IMR-90 (cell line): ENCODE measurements at regions not wholly inside any gene's neighbourhood (a gene's known extent, or its start where the extent isn't known, plus 50 kb on each side); places are given as distances from the start of the nearest gene placed in this dataset.

ENCODE experiments used
- ATAC-seq: fragments of 200-7000 bp; cut with Tn5 transposase; 2 replicates; pipeline ENCODE4 v1.9.1; 2020; ENCODE audit warnings: low read depth, mild to moderate bottlenecking, moderate library complexity
- BruUV-seq: library from RNA; stranded (reverse); fragments of 400-500 nt; replicated peaks from 2 replicates; lab custom pipeline; 2021; lab: Mats Ljungman, UMichigan
- CTCF ChIA-PET: fragments of 300-600 bp; formaldehyde crosslinking; extraction: SDS; loops from one replicate; lab custom pipeline; 2021; ENCODE audit warnings: antibody characterized with exemption; lab: Yijun Ruan, JAX
- POLR2A ChIA-PET: fragments of 300-600 bp; sonication (Branson Sonifier 250); formaldehyde crosslinking; loops from one replicate; lab custom pipeline; 2022; ENCODE audit warnings: antibody characterized with exemption; ENCODE audit not compliant: unreplicated experiment; lab: Charles Lee
- DNase-seq: peaks from one replicate; pipeline ENCODE4 v3.0.0; 2013
- H2AFZ ChIP-seq: replicated peaks from 2 replicates; pipeline ENCODE3; 2013; ENCODE audit warnings: low read length, mild to moderate bottlenecking; ENCODE audit not compliant: poor library complexity
- H2AK5ac ChIP-seq: 2 replicates; pipeline ENCODE4 v1.6.1; 2013; ENCODE audit warnings: low read depth, low read length, inconsistent platforms
- H2AK9ac ChIP-seq: replicated peaks from 2 replicates; pipeline ENCODE3; 2013; ENCODE audit warnings: mild to moderate bottlenecking, low read depth, low read length, moderate library complexity; ENCODE audit not compliant: poor library complexity
- H2BK120ac ChIP-seq: 2 replicates; pipeline ENCODE4 v1.6.1; 2013; ENCODE audit warnings: low read depth, low read length, inconsistent platforms
- H2BK15ac ChIP-seq: 3 replicates; pipeline ENCODE4 v1.6.1; 2013; ENCODE audit warnings: low read depth, low read length, inconsistent platforms
- H2BK20ac ChIP-seq: 2 replicates; pipeline ENCODE4 v1.6.1; 2013; ENCODE audit warnings: low read depth, mild to moderate bottlenecking, inconsistent platforms, low read length, moderate library complexity
- H2BK5ac ChIP-seq: 2 replicates; pipeline ENCODE4 v1.6.1; 2013; ENCODE audit warnings: mild to moderate bottlenecking, low read depth, low read length, inconsistent platforms; ENCODE audit not compliant: poor library complexity, severe bottlenecking
- H3K14ac ChIP-seq: replicated peaks from 2 replicates; pipeline ENCODE4 v1.6.1; 2013; ENCODE audit warnings: low read depth, low read length, inconsistent platforms
- H3K18ac ChIP-seq: 2 replicates; pipeline ENCODE4 v1.6.1; 2013; ENCODE audit warnings: low read depth, low read length, control low read depth
- H3K23ac ChIP-seq: 2 replicates; pipeline ENCODE4 v1.6.1; 2013; ENCODE audit warnings: low read depth, low read length, inconsistent platforms
- H3K27ac ChIP-seq: 2 replicates; pipeline ENCODE4 v1.5.1; 2013; ENCODE audit warnings: mild to moderate bottlenecking, control low read depth, low read length; ENCODE audit not compliant: insufficient read depth
- H3K27me3 ChIP-seq: 2 replicates; pipeline ENCODE4 v1.6.1; 2013; ENCODE audit warnings: low read length; ENCODE audit not compliant: control insufficient read depth, insufficient read depth
- H3K36me3 ChIP-seq: 2 replicates; pipeline ENCODE4 v1.6.1; 2013; ENCODE audit warnings: low read length, mixed read lengths; ENCODE audit not compliant: control insufficient read depth, insufficient read depth
- H3K4ac ChIP-seq: 2 replicates; pipeline ENCODE4 v1.6.1; 2013; ENCODE audit warnings: low read depth, low read length, inconsistent platforms
- H3K4me1 ChIP-seq: 2 replicates; pipeline ENCODE4 v1.6.1; 2013; ENCODE audit warnings: low read length, mixed read lengths; ENCODE audit not compliant: control insufficient read depth, insufficient read depth
- H3K4me2 ChIP-seq: 2 replicates; pipeline ENCODE4 v1.6.1; 2013; ENCODE audit warnings: low read depth, mild to moderate bottlenecking, control low read depth, low read length, moderate library complexity
- H3K4me3 ChIP-seq: 2 replicates; pipeline ENCODE4 v1.5.1; 2013; ENCODE audit warnings: low read depth, mild to moderate bottlenecking, control low read depth, low read length, moderate library complexity; ENCODE audit not compliant: insufficient read depth
- H3K56ac ChIP-seq: 2 replicates; pipeline ENCODE4 v1.6.1; 2013; ENCODE audit warnings: low read length, inconsistent platforms; ENCODE audit not compliant: insufficient read depth; ENCODE audit errors: extremely low read depth
- H3K79me1 ChIP-seq, 2 experiments: 2 replicates each; pipeline ENCODE4 v1.6.1; 2013; ENCODE audit warnings: low read length in 2 of 2, inconsistent platforms in 1 of 2, low read depth in 1 of 2
- H3K9ac ChIP-seq: 2 replicates; pipeline ENCODE4 v1.6.1; 2013; ENCODE audit warnings: low read depth, low read length, control low read depth
- H3K9me1 ChIP-seq: 2 replicates; pipeline ENCODE4 v1.6.1; 2013; ENCODE audit warnings: low read length, inconsistent platforms; ENCODE audit not compliant: insufficient read depth
- H3K9me3 ChIP-seq: 2 replicates; pipeline ENCODE4 v1.6.1; 2013; ENCODE audit warnings: low read length; ENCODE audit not compliant: control insufficient read depth, insufficient read depth
- H4K20me1 ChIP-seq: 2 replicates; pipeline ENCODE4 v1.6.1; 2013; ENCODE audit warnings: low read length, inconsistent platforms; ENCODE audit not compliant: insufficient read depth
- H4K5ac ChIP-seq: 2 replicates; pipeline ENCODE4 v1.6.1; 2013; ENCODE audit warnings: mild to moderate bottlenecking, low read depth, low read length, control low read depth
- H4K8ac ChIP-seq, 2 experiments: 2 replicates each; pipeline ENCODE4 v1.6.1; 2013; ENCODE audit warnings: low read depth in 2 of 2, low read length in 2 of 2, control low read depth in 1 of 2, inconsistent platforms in 1 of 2
- H4K91ac ChIP-seq: 2 replicates; pipeline ENCODE4 v1.6.1; 2013; ENCODE audit warnings: low read depth, low read length, inconsistent platforms; ENCODE audit not compliant: insufficient read depth
- BHLHE40 ChIP-seq: fragments of 150-350 bp; IDR thresholded peaks from 2 replicates; pipeline ENCODE4 v1.6.1; 2016; ENCODE audit warnings: mild to moderate bottlenecking, low read depth, low read length
- CEBPB ChIP-seq: IDR thresholded peaks from 2 replicates; pipeline ENCODE4 v1.6.1; 2012; ENCODE audit warnings: low read depth, low read length, improper control_type of control experiment
- CHD1 ChIP-seq: IDR thresholded peaks from 2 replicates; pipeline ENCODE4 v1.6.1; 2012; ENCODE audit warnings: low read depth, low read length, improper control_type of control experiment
- FOS ChIP-seq: fragments of 150-350 bp; IDR thresholded peaks from 2 replicates; pipeline ENCODE4 v1.6.1; 2016; ENCODE audit warnings: low read depth, low read length
- MAFK ChIP-seq: IDR thresholded peaks from 2 replicates; pipeline ENCODE4 v1.6.1; 2012; ENCODE audit warnings: low read depth, low read length, improper control_type of control experiment
- MAZ ChIP-seq: IDR thresholded peaks from 2 replicates; pipeline ENCODE4 v1.6.1; 2012; ENCODE audit warnings: low read depth, mild to moderate bottlenecking, low read length, improper control_type of control experiment, moderate library complexity, borderline replicate concordance
- MXI1 ChIP-seq: IDR thresholded peaks from 2 replicates; pipeline ENCODE4 v1.6.1; 2012; ENCODE audit warnings: low read depth, mild to moderate bottlenecking, low read length, moderate library complexity, borderline replicate concordance
- NFE2L2 ChIP-seq: fragments of 150-350 bp; IDR thresholded peaks from 2 replicates; pipeline ENCODE4 v1.6.1; 2016; ENCODE audit warnings: low read depth, mild to moderate bottlenecking, low read length
- POLR2A ChIP-seq: IDR thresholded peaks from 2 replicates; pipeline ENCODE4 v1.6.1; 2012; ENCODE audit warnings: mild to moderate bottlenecking, low read depth, low read length
- RAD21 ChIP-seq: IDR thresholded peaks from 2 replicates; pipeline ENCODE4 v1.6.1; 2012; ENCODE audit warnings: low read length, improper control_type of control experiment
- RCOR1 ChIP-seq: IDR thresholded peaks from 2 replicates; pipeline ENCODE4 v1.6.1; 2012; ENCODE audit warnings: mild to moderate bottlenecking, low read length, improper control_type of control experiment; ENCODE audit not compliant: insufficient replicate concordance
- RFX5 ChIP-seq: IDR thresholded peaks from 2 replicates; pipeline ENCODE4 v1.8.0; 2012; ENCODE audit warnings: low read depth, mild to moderate bottlenecking, low read length, moderate library complexity
- SMC3 ChIP-seq: fragments of 150-350 bp; IDR thresholded peaks from 2 replicates; pipeline ENCODE4 v1.6.1; 2016; ENCODE audit warnings: low read depth, mild to moderate bottlenecking, antibody characterized with exemption, low read length, moderate library complexity
- USF2 ChIP-seq: fragments of 150-350 bp; IDR thresholded peaks from 2 replicates; pipeline ENCODE4 v1.6.1; 2017; ENCODE audit warnings: mild to moderate bottlenecking, antibody characterized with exemption, low read length, low read depth
- WGBS, 2 experiments: methylation state at CpG; one replicate each; pipeline versions ENCODE4 v1.1.5 to v1.1.7; 2013; ENCODE audit warnings: missing lambda C conversion rate in 2 of 2; ENCODE audit not compliant: insufficient read length in 1 of 2; ENCODE audit errors: extremely low coverage in 2 of 2; 5-methylcytosine and 5-hydroxymethylcytosine counted together
- dilution Hi-C: fragments of 300-500 bp; cut with HindIII; formaldehyde crosslinking; loops from one replicate; pipeline ENCODE4 v1.14.3; 2018; ENCODE audit warnings: low sequenced_read_pairs; ENCODE audit not compliant: unreplicated experiment
- in situ Hi-C: fragments of 300-500 bp; cut with MboI; formaldehyde crosslinking; loops from 3 replicates; pipeline ENCODE4 v1.14.3; 2019; ENCODE audit warnings: low sequenced_read_pairs, inconsistent platforms, mixed read lengths
- intact Hi-C: fragments of 100-400 bp; cut with micrococcal nuclease; formaldehyde crosslinking; loops from 2 replicates; pipeline ENCODE4 v1.10.0; 2022
- TF ChIP-seq, protein P1 (sequence below): fragments of 150-350 bp; IDR thresholded peaks from 2 replicates; pipeline ENCODE4 v1.6.1; 2016; ENCODE audit warnings: low read depth, mild to moderate bottlenecking, low read length, moderate library complexity, borderline replicate concordance

DNA sequence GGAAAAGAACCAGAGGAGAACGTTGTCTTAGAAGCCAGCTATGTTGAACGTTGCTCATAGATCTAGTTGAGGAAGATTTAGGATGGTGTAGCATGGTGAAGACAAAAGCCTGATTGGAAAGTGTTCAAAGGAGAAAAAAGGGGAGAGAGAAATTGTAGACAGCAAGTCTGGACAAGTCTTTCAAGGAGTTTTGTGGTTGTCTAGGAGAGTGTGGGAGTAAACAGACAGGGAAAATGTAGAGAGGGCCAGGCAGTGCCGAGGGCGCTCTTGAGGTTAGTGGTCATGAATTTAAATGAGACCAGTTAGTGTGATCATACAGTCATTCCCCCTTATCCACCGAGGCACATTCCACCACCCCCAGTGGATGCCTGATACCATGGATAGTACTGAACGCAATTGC, 167.5 kb upstream of the IL12A start:
- H3K27ac ChIP-seq, result no peak overlapping the region
- CTCF ChIA-PET, result interaction anchor here (0.5 kb wide), 1 partner anchor 45 kb away, joined by 3 read pairs; no protein-coding TSS in a partner anchor
- H3K4ac ChIP-seq, result peak overlapping the region; percentile 37; the same call in 1 of the 2 replicates
- no peak overlapping the region for H2AK9ac ChIP-seq
- in situ Hi-C loops (no loop called here), dilution Hi-C loops (no loop called here), intact Hi-C loops (no loop called here)
- H4K5ac ChIP-seq, result no peak overlapping the region; the same call in 1 of the 2 replicates
- peak overlapping the region; percentile 8; the same call in 1 of the 2 replicates for H4K91ac ChIP-seq
- ATAC-seq (no peak), DNase-seq (no peak)
- peak overlapping the region; percentile 65 for H2BK20ac ChIP-seq
- H4K8ac ChIP-seq, result peak overlapping the region in 1 of 2 experiments; percentile 3; a peak in 1 of 4 replicates
- H3K9ac ChIP-seq, result no peak overlapping the region
- H4K20me1 ChIP-seq, result peaks cover 25% of the 10 kb centered on the region
- H2AK5ac ChIP-seq, result peak overlapping the region; percentile 13; the same call in 1 of the 2 replicates
- TF ChIP-seq POLR2A, result no peak
- TF ChIP-seq USF2, result no peak
- TF ChIP-seq RFX5, result no peak
- no peak for TF ChIP-seq RCOR1
- TF ChIP-seq CEBPB, result no peak
- TF ChIP-seq, protein P1, sequence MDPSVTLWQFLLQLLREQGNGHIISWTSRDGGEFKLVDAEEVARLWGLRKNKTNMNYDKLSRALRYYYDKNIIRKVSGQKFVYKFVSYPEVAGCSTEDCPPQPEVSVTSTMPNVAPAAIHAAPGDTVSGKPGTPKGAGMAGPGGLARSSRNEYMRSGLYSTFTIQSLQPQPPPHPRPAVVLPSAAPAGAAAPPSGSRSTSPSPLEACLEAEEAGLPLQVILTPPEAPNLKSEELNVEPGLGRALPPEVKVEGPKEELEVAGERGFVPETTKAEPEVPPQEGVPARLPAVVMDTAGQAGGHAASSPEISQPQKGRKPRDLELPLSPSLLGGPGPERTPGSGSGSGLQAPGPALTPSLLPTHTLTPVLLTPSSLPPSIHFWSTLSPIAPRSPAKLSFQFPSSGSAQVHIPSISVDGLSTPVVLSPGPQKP, result no peak
- no peak for TF ChIP-seq RAD21
- TF ChIP-seq MAZ, result no peak
- TF ChIP-seq FOS, result no peak
- TF ChIP-seq CHD1, result no peak
- no peak for TF ChIP-seq MXI1
- no peak for TF ChIP-seq MAFK
- TF ChIP-seq BHLHE40, result no peak
- no peak for TF ChIP-seq SMC3
- TF ChIP-seq NFE2L2, result no peak
- no peaks in the 10 kb centered on the region for H3K27me3 ChIP-seq
- no peak overlapping the region for H2AFZ ChIP-seq
- no TSS peak for BruUV-seq
- H3K56ac ChIP-seq, result no peak overlapping the region
- POLR2A ChIA-PET, result no interaction called here
- no peak overlapping the region for H3K4me3 ChIP-seq
- H3K79me1 ChIP-seq, result peaks cover 53 to 84% of the 10 kb centered on the region in 2 experiments
- H2BK120ac ChIP-seq, result peak overlapping the region; percentile 30; the same call in 1 of the 2 replicates
- peaks cover 20% of the 10 kb centered on the region for H3K4me1 ChIP-seq
- no peak overlapping the region for H3K4me2 ChIP-seq
- peaks cover 20% of the 10 kb centered on the region for H3K9me1 ChIP-seq
- H2BK15ac ChIP-seq, result 0 out of 3 replicates have a peak overlapping the region, but pooled peaks have one; percentile 11
- 97% methylated on average over 3 of the region's 6 CpGs; no CpG with 5 or more reads in 1 of the 2 experiments for WGBS, 2 experiments
- no peaks in the 10 kb centered on the region for H3K36me3 ChIP-seq
- 0 out of 2 replicates have a peak overlapping the region, but pooled peaks have one; percentile 12 for H3K14ac ChIP-seq
- H2BK5ac ChIP-seq, result peak overlapping the region; percentile 25
- H3K18ac ChIP-seq, result peak overlapping the region; percentile 65
- H3K23ac ChIP-seq, result 0 out of 2 replicates have a peak overlapping the region, but pooled peaks have one; percentile 17
- H3K9me3 ChIP-seq, result no peaks in the 10 kb centered on the region
